D721Med (cell line): ENCODE measurements at regions not wholly inside any gene's neighbourhood (a gene's known extent, or its start where the extent isn't known, plus 50 kb on each side); places are given as distances from the start of the nearest gene placed in this dataset.

Experiments used
- DNase-seq: peaks from one replicate; pipeline ENCODE4 v3.0.0; 2011; ENCODE audit warnings: low spot score; ENCODE audit not compliant: insufficient read length
- FAIRE-seq: peaks from 2 replicates; lab custom pipeline; 2011; peaks lifted over from hg19 to GRCh38; lab: Jason Lieb, UNC
- CTCF ChIP-seq: IDR thresholded peaks from 2 replicates; pipeline ENCODE4 v1.5.1; 2012; ENCODE audit warnings: mild to moderate bottlenecking, control low read depth; ENCODE audit not compliant: insufficient read depth; ENCODE audit errors: missing control alignments

- no peak for FAIRE-seq
- DNase-seq: no peak
- TF ChIP-seq CTCF: no peak
These were observed 1457.2 kb upstream of the WWC1 start for GRCh38 chr5:166834246-166834645.

GRCh38 chr5:166845044-166845443, 1446.4 kb upstream of the WWC1 start:
- DNase-seq (no peak), FAIRE-seq (no peak)
- no peak for TF ChIP-seq CTCF

- no peak for TF ChIP-seq CTCF
- DNase-seq: no peak
- FAIRE-seq: no peak
These were observed 1434.7 kb upstream of the WWC1 start for GRCh38 chr5:166856791-166857190.

GRCh38 chr5:166860426-166860825, 1431.0 kb upstream of the WWC1 start:
- FAIRE-seq: no peak

GRCh38 chr5:166862581-166862980, 1428.9 kb upstream of the WWC1 start:
- no peak for DNase-seq
- FAIRE-seq: no peak
- TF ChIP-seq CTCF: no peak

More at GRCh38 chr5:166860426-166860825, 1431.0 kb upstream of the WWC1 start:
- TF ChIP-seq CTCF: no peak
- DNase-seq: no peak

GRCh38 chr5:166865206-166865605, 1426.2 kb upstream of the WWC1 start:
- FAIRE-seq (no peak), DNase-seq (no peak)
- TF ChIP-seq CTCF: no peak

GRCh38 chr5:166880456-166880855, 1411.0 kb upstream of the WWC1 start:
- DNase-seq: no peak
- no peak for FAIRE-seq
- TF ChIP-seq CTCF: no peak
